NT2/D1 (cell line): ENCODE measurements at regions not wholly inside any gene's neighbourhood (a gene's known extent, or its start where the extent isn't known, plus 50 kb on each side); places are given as distances from the start of the nearest gene placed in this dataset.

ENCODE experiments used
- YY1 ChIP-seq: IDR thresholded peaks from 2 replicates; pipeline ENCODE4 v1.6.1; 2011; ENCODE audit not compliant: insufficient read length, insufficient read depth
- ZNF274 ChIP-seq: IDR thresholded peaks from 2 replicates; pipeline ENCODE4 v1.6.1; 2011; ENCODE audit warnings: mild to moderate bottlenecking, low read depth, low read length

DNA sequence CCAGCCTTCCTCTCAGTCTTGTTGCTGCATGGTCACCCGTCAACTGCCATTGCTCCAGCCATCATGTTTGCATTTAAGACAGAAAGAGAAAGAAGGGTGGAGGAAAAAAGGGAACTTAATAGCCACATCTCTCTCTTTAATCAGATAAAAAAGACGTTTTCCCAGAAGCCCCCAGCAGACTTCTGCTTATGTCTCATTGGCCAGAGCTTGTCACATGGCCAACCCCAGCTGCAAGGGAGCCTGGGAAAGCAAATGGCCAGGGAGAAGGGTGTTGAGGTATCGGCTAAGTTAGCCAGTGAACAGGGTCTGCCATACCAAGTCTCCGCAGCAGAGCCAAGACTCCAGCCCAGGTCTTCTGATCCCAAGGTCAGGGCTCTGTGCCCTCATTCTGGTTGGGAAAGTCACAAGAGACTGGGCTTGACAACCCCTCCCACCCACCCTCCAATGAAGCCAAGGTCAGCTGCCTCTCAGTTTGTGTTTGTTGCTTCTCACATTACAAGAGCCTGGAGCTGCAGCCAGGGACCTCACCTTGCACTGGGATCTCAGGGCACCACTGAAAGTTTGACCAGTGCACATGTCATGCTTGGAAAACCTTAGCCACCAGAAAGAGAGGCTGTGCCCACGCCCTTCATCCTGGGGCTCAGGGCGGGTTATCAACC, 80.3 kb upstream of the LYZL2 start:
- TF ChIP-seq YY1: no peak
- no peak for TF ChIP-seq ZNF274
